ENCODE measurements at regions not wholly inside any gene's neighbourhood (a gene's known extent, or its start where the extent isn't known, plus 50 kb on each side); places are given as distances from the start of the nearest gene placed in this dataset.

DNA sequence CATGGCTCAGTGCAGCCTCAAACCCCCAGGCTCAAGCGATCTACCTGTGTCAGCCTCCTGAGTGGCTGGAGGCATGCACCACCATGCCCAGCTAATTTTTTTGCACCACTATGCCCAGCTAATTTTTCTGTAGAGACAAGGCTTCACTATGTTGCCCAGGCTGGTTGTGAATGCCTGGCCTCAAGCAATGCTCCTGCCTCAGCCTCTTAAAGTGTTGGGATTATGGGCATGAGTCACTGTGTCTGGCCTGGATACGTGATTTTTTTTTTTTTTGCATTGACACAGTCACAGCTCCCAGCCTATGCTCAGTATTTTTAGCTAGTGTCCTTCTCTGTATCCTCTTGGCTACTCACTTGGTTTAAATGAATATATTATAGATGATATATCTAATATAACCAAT lies 377.0 kb upstream of the TNRC6C start:
- no peak for TF ChIP-seq TAF1 (IDR thresholded peaks at IDR 0.05; ENCODE audit: borderline replicate concordance, insufficient read depth, low read length)
- no peak for TF ChIP-seq SIN3A (IDR thresholded peaks at IDR 0.05; ENCODE audit: borderline replicate concordance, insufficient read depth, low read length)
- TF ChIP-seq, protein P1, sequence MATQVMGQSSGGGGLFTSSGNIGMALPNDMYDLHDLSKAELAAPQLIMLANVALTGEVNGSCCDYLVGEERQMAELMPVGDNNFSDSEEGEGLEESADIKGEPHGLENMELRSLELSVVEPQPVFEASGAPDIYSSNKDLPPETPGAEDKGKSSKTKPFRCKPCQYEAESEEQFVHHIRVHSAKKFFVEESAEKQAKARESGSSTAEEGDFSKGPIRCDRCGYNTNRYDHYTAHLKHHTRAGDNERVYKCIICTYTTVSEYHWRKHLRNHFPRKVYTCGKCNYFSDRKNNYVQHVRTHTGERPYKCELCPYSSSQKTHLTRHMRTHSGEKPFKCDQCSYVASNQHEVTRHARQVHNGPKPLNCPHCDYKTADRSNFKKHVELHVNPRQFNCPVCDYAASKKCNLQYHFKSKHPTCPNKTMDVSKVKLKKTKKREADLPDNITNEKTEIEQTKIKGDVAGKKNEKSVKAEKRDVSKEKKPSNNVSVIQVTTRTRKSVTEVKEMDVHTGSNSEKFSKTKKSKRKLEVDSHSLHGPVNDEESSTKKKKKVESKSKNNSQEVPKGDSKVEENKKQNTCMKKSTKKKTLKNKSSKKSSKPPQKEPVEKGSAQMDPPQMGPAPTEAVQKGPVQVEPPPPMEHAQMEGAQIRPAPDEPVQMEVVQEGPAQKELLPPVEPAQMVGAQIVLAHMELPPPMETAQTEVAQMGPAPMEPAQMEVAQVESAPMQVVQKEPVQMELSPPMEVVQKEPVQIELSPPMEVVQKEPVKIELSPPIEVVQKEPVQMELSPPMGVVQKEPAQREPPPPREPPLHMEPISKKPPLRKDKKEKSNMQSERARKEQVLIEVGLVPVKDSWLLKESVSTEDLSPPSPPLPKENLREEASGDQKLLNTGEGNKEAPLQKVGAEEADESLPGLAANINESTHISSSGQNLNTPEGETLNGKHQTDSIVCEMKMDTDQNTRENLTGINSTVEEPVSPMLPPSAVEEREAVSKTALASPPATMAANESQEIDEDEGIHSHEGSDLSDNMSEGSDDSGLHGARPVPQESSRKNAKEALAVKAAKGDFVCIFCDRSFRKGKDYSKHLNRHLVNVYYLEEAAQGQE (IDR thresholded peaks at IDR 0.05; ENCODE audit: insufficient read depth in 1 of 2, low read depth in 2 of 2, low read length in 2 of 2): no peak

All from PFSK-1 (cell line).